ENCODE measurements at regions not wholly inside any gene's neighbourhood (a gene's known extent, or its start where the extent isn't known, plus 50 kb on each side); places are given as distances from the start of the nearest gene placed in this dataset.
"Not testable (repeated sequence)": the region's sequence is repeated elsewhere in the genome, so short reads cannot be mapped to it uniquely, and the experiment has no call there.

DNA sequence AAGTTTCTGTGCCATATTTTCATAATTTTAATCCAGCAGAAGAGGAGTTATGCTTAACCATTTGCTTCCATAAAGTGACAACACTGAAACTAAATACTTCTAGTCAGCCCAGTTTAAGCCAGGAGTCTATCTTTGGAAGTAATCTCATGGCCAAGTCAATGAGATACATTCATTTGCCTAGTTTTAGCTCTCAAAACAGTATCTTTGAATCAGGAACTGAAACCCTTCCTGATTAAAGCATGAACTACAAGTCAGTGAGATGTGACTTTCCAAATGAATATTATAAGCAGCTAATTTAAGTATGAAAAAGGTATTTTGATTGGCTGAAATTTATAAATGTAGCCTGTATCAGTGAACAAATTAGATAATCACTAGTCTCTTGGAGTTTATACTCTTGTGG lies 491.5 kb downstream of the SLC6A15 start:
- TF ChIP-seq, protein P1, sequence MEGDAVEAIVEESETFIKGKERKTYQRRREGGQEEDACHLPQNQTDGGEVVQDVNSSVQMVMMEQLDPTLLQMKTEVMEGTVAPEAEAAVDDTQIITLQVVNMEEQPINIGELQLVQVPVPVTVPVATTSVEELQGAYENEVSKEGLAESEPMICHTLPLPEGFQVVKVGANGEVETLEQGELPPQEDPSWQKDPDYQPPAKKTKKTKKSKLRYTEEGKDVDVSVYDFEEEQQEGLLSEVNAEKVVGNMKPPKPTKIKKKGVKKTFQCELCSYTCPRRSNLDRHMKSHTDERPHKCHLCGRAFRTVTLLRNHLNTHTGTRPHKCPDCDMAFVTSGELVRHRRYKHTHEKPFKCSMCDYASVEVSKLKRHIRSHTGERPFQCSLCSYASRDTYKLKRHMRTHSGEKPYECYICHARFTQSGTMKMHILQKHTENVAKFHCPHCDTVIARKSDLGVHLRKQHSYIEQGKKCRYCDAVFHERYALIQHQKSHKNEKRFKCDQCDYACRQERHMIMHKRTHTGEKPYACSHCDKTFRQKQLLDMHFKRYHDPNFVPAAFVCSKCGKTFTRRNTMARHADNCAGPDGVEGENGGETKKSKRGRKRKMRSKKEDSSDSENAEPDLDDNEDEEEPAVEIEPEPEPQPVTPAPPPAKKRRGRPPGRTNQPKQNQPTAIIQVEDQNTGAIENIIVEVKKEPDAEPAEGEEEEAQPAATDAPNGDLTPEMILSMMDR (IDR thresholded peaks at IDR 0.05), result no peak
- DNase-seq (ENCODE audit: low spot score) (no peak), ATAC-seq (ENCODE audit: low FRiP score) (no peak)

DNA sequence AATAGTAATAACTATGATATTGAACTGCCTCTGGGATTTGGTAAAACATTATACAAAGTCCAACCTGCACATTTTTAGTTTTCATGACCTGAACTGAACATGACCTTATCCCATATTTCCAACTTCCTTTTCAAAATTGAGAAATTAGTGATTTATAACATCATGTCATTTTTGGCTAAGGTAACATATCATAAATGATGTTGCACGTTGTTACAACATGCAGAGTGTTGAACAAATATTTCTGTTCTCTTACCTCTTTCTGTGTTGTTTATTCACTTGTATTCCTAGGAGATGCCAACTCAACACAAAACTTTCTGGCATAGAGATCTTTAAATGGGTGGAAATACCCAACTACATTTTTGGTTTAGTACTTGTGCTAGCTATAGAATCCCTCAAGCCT lies 496.0 kb downstream of the SLC6A15 start:
- DNase-seq (ENCODE audit: low spot score) (no peak), ATAC-seq (ENCODE audit: low FRiP score) (no peak)
- TF ChIP-seq, protein P1 (IDR thresholded peaks at IDR 0.05), result no peak

DNA sequence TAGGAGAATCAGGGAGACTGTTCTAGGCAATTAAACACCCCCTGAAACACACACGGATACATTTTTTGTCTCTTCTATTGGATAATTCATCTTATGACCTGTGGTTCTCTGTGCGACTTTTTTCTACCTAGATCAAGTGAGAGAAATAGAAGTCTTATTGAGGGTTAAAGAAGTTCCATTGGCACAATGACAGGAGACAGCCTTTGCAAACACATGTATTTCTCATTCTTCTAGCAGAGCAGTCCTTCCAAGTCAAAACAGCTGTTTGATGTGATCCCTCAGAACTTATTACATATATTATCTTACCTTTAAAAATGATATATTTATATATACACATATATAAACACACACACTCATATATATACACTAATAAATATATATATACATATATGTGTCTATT lies 496.7 kb downstream of the SLC6A15 start:
- no peak for DNase-seq (ENCODE audit: low spot score)
- TF ChIP-seq, protein P1 (IDR thresholded peaks at IDR 0.05), result no peak
- ATAC-seq (ENCODE audit: low FRiP score), result no peak

DNA sequence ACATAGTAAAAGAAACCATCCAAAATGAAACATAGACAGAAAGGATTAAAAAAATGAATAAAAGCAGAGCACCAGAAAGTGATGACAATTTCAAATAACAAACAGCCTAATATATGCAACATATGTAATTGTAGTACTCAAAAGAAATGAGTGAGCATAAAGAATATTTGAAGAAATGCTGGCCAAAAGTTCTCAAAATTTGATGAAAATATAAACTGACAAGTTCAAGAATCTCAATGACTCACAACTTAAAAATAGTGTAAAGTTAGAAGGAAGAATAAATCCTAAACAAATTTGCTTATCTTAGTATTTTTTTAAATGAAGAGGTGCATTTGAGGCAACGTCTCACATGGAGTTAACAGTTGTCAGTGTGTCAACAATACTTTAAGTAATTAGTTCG lies 498.9 kb downstream of the SLC6A15 start:
- DNase-seq (ENCODE audit: low spot score) (no peak), ATAC-seq (ENCODE audit: low FRiP score) (no peak)
- TF ChIP-seq, protein P1 (IDR thresholded peaks at IDR 0.05), result no peak

DNA sequence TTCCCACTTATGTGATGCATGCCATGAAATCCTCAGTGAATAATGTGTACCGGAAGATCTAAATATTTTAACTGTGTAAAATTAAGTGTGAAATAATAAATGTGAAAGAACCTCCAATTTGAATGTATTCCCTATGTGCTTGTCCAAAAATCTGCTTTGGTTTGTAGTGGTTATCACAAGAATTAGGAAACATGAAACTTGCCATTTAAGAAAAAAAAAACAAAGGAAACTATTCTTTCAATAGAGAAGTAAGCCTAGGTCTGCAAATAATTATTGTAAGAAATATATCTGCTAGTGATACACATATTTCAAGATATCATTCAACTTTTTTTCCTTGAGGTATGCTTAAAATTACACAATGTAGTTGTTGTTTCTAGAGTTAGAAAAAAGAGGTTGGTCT lies 500.4 kb downstream of the SLC6A15 start:
- ATAC-seq (ENCODE audit: low FRiP score) (no peak), DNase-seq (ENCODE audit: low spot score) (no peak)
- TF ChIP-seq, protein P1 (IDR thresholded peaks at IDR 0.05), result no peak

DNA sequence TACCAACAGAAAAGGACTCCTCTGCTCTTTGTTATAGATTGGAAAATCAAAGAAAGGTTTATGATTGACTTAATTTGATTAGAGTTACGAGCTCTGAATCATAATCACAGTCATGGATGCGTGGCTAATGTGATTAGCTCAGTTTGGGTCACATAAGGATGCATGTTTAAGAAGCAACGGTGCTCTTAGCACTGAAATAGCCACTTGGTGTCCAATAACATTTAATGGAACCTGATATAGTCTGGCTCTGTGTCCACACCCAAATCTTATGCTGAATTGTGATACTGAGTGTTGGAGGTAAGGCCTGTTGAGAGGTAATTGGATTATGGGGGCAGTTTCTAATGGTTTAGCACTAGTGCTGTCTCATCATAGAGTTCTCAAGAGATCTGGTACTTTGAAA lies 501.6 kb downstream of the SLC6A15 start:
- DNase-seq (ENCODE audit: low spot score), result no peak
- no peak for ATAC-seq (ENCODE audit: low FRiP score)
- TF ChIP-seq, protein P1 (IDR thresholded peaks at IDR 0.05), result no peak

DNA sequence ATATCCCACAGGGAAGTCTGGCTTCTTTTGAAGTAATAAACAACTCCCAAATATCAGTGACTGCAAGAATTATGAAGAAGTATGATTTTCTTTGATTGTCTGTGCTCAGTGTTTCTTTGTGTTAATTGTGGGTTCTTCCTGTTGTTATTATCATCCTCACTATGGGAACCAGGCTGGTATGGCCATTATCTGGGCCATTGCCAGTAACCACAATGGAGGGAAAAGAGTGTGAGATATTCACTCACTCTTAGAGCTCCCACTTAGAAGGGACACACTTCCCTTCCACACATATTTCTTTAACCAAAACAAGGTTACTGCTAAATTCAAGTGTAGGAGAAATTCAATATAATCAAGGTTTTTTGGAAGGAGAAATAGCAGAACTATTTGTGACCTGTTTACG lies 503.7 kb downstream of the SLC6A15 start:
- TF ChIP-seq, protein P1 (IDR thresholded peaks at IDR 0.05), result no peak
- ATAC-seq (ENCODE audit: low FRiP score) (no peak), DNase-seq (ENCODE audit: low spot score) (no peak)

DNA sequence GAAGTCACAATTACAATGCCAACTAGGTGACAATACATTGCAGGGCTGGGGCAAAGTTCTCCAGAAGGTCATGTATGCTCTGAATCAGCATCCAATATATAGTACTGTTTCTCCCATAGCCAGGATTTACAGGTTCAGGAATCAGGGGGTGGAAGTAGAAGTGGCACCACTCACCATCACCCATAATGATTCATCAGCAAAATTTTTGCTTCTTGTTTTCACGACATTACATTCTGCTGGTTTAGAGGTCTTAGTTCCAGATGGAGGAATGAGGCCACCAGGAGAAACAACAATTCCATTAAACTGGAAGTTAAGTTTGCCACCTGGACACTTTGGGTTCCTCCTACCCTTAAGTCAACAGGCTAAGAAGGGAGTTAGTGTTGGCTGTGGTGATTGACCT lies 505.9 kb downstream of the SLC6A15 start:
- DNase-seq (ENCODE audit: low spot score); ATAC-seq (ENCODE audit: low FRiP score): not testable (repeated sequence)
